Neuron (in vitro differentiated cells): ENCODE measurements at regions not wholly inside any gene's neighbourhood (a gene's known extent, or its start where the extent isn't known, plus 50 kb on each side); places are given as distances from the start of the nearest gene placed in this dataset.
A peak's percentile ranks its signal among the peaks of the same experiment; 100 is the strongest.

Source experiments
- H2AFZ ChIP-seq: one replicate; pipeline ENCODE4 v1.6.1; 2013; ENCODE audit warnings: low read depth, mild to moderate bottlenecking, inconsistent platforms, low read length, moderate library complexity
- H3K27me3 ChIP-seq: one replicate; pipeline ENCODE4 v1.6.1; 2013; ENCODE audit warnings: low read length; ENCODE audit not compliant: insufficient read depth
- H3K36me3 ChIP-seq: one replicate; pipeline ENCODE4 v1.6.1; 2013; ENCODE audit warnings: low read length; ENCODE audit not compliant: insufficient read depth
- H3K4me1 ChIP-seq: one replicate; pipeline ENCODE4 v1.6.1; 2013; ENCODE audit warnings: low read length; ENCODE audit not compliant: insufficient read depth
- H3K4me3 ChIP-seq: 2 replicates; pipeline ENCODE4 v1.5.1; 2013; ENCODE audit warnings: mild to moderate bottlenecking, low read length, moderate library complexity
- H3K9me3 ChIP-seq: one replicate; pipeline ENCODE4 v1.6.1; 2013; ENCODE audit warnings: low read length

DNA sequence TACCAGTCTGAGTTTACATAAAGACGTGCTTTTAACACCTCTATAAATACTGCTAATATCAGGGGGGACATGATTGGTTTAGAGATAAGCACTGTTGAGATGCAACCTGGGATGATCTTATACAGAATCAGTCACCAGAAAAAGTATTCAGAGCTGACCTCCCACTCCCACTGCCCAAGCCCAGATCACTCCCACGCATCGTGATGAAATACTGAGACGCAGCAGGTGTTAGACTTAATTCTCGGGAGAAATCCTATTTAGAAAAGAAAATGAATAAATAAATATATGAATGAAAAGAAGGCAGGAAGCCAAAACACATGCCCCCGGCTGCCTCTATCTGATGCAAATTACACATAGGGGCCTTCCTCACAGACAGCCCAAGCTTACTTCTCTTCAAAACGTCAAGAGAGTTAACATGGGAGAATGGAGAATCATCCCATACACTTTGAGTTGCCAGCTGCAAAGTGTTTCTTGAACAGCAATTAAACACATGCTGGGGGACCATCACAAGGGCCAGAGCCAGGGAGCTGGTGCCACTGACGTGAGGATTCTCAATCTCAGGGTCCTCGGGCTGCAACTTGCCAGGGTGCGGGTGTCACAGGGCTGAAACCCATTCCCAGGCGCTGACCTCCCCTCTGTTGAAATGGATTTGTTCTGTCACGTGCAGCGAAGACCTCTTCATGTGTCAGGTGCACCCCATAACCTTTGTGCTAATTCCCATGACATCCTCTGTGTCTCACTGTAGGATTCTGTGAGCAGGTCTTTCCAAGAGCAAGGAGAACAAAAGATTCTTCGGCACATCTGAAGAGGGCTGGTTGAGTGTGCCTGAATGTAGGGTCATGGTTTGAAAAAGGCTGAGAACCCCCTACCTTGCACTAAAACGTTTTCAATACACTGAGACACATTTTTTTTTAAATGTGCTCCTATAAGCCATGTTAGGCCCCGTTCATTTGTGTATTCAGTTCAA, 764.2 kb upstream of the ARRDC4 start:
- peak overlapping the region; percentile 26 for H3K4me3 ChIP-seq
- H3K36me3 ChIP-seq, result no peaks in the 10 kb centered on the region
- peaks cover 25% of the 10 kb centered on the region for H3K4me1 ChIP-seq
- H3K9me3 ChIP-seq, result no peaks in the 10 kb centered on the region
- peak overlapping the region; percentile 1 for H2AFZ ChIP-seq
- H3K27me3 ChIP-seq, result no peaks in the 10 kb centered on the region

DNA sequence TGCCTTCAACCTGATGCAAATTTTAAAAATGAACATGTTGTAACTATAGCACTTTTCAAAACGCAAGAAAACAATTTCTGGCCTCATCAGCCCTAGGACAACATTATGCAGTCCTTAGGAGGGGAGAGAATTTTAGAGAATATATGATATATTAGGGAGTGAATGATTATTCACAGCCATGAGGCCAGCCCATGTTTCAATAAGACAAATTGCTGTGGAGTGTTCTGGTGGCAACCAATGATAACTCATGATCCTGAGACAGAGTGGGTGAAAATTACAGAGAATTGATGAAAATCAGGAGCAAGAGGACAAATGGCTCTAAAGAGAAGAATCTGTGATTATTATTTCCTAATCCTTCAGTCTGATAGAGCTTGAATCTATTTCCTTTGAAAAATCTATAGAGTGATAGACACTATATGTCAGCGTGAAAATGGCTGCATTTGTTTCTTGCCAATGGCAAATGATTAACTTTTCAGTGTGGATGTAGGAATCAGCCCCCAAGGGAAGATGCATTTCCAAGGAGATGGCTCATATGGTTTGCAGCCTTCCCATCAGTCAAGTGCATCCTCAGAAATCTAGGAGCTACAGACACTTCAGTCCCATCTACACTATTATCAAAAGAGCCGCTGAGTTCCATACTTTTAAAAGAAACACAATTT, 761.0 kb upstream of the ARRDC4 start:
- no peaks in the 10 kb centered on the region for H3K36me3 ChIP-seq
- no peaks in the 10 kb centered on the region for H3K27me3 ChIP-seq
- H3K9me3 ChIP-seq, result no peaks in the 10 kb centered on the region
- peaks cover 25% of the 10 kb centered on the region for H3K4me1 ChIP-seq
- H2AFZ ChIP-seq, result no peak overlapping the region
- H3K4me3 ChIP-seq, result no peak overlapping the region

GRCh38 chr15:97200161-97200560, 760.3 kb upstream of the ARRDC4 start:
- H3K4me3 ChIP-seq, result no peak overlapping the region

DNA sequence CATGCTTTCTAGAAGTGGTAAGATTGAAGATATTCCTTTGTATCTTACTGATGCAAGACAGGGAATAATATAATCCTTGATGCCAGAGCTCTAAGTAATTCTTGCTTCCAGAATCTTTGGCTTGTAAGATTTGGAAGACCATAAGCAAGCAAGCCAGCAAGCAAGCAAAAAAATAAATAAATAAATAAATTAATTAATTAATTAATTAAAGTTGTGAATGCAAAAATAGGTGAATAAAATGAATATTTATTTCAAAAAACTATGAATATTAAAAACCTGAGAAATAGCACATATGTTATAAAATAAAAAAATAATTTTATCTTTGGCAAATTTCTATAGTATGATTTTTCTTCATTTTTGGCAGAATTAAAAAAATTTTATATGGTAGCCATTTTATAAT, 750.2 kb upstream of the ARRDC4 start:
- Histone ChIP-seq H3K27me3 (no peaks in the 10 kb centered on the region), H3K4me3 (no peak overlapping the region), H3K4me1 (no peaks in the 10 kb centered on the region), H3K36me3 (no peaks in the 10 kb centered on the region), H3K9me3 (no peaks in the 10 kb centered on the region), H2AFZ (no peak overlapping the region)

More at GRCh38 chr15:97200161-97200560, 760.3 kb upstream of the ARRDC4 start:
- Histone ChIP-seq H2AFZ (no peak overlapping the region), H3K4me1 (peaks cover 23% of the 10 kb centered on the region), H3K9me3 (no peaks in the 10 kb centered on the region), H3K27me3 (no peaks in the 10 kb centered on the region), H3K36me3 (no peaks in the 10 kb centered on the region)

GRCh38 chr15:97215629-97216028, 744.9 kb upstream of the ARRDC4 start:
- H2AFZ ChIP-seq, result no peak overlapping the region
- H3K4me3 ChIP-seq, result no peak overlapping the region
- no peaks in the 10 kb centered on the region for H3K9me3 ChIP-seq
- H3K27me3 ChIP-seq, result no peaks in the 10 kb centered on the region
- H3K4me1 ChIP-seq, result no peaks in the 10 kb centered on the region
- H3K36me3 ChIP-seq, result no peaks in the 10 kb centered on the region

- Histone ChIP-seq H3K9me3 (peaks cover 4% of the 10 kb centered on the region), H2AFZ (no peak overlapping the region), H3K4me1 (no peaks in the 10 kb centered on the region), H3K27me3 (no peaks in the 10 kb centered on the region), H3K4me3 (no peak overlapping the region), H3K36me3 (no peaks in the 10 kb centered on the region)
Observed at GRCh38 chr15:97224191-97224641, 736.3 kb upstream of the ARRDC4 start.

GRCh38 chr15:97234851-97235610, 725.5 kb upstream of the ARRDC4 start:
- no peak overlapping the region for H2AFZ ChIP-seq
- H3K27me3 ChIP-seq, result no peaks in the 10 kb centered on the region
- no peak overlapping the region for H3K4me3 ChIP-seq
- H3K9me3 ChIP-seq, result peaks cover 3% of the 10 kb centered on the region
- no peaks in the 10 kb centered on the region for H3K36me3 ChIP-seq
- H3K4me1 ChIP-seq, result peaks cover 12% of the 10 kb centered on the region

DNA sequence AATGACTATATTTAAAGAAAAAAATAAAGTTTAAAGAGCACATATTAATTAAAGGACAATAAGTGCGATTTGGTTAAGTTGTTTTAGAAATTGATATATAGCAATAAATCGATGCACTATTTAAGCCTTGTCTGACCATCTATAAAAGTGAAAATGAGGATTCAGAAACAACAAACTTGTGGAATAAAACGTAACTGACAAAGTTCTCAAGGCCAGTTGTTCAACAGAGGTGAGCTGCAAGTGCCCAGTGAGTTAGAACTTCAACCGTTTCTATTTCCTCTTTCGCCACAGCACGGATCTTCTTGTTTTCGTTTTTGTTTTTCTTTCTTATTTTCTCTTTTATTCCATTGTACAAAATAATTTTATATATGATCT, 724.9 kb upstream of the ARRDC4 start:
- H3K4me1 ChIP-seq, result peaks cover 12% of the 10 kb centered on the region
- no peak overlapping the region for H2AFZ ChIP-seq
- peaks cover 3% of the 10 kb centered on the region for H3K9me3 ChIP-seq
- H3K27me3 ChIP-seq, result no peaks in the 10 kb centered on the region
- H3K4me3 ChIP-seq, result no peak overlapping the region
- H3K36me3 ChIP-seq, result no peaks in the 10 kb centered on the region

- H2AFZ ChIP-seq, result no peak overlapping the region
- H3K27me3 ChIP-seq, result no peaks in the 10 kb centered on the region
- peaks cover 3% of the 10 kb centered on the region for H3K9me3 ChIP-seq
- H3K4me1 ChIP-seq, result peaks cover 12% of the 10 kb centered on the region
- no peak overlapping the region for H3K4me3 ChIP-seq
- H3K36me3 ChIP-seq, result no peaks in the 10 kb centered on the region
Observed at GRCh38 chr15:97236140-97236539, 724.4 kb upstream of the ARRDC4 start.

DNA sequence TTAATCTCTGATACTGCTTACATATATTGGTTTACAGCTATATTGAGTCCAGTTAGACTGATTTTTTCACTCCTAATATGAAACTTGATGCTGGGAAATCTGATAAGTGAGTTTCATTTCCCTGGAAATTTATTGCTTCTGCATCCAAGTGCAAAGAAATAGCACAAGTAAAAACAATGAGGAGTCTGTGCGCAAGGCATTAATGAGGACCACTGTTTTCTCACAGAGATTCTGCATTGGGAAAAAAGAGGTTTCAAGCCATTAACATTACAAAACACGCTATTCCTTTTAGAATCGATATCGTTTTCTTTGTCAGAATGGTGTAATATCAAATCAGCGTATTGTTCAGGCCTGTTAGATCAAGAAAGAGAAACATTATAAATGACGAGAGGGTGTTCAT, 723.3 kb upstream of the ARRDC4 start:
- Histone ChIP-seq H3K9me3 (peaks cover 3% of the 10 kb centered on the region), H2AFZ (no peak overlapping the region), H3K4me1 (peaks cover 12% of the 10 kb centered on the region), H3K27me3 (no peaks in the 10 kb centered on the region), H3K4me3 (no peak overlapping the region), H3K36me3 (no peaks in the 10 kb centered on the region)

GRCh38 chr15:97248376-97248775, 712.1 kb upstream of the ARRDC4 start:
- H3K27me3 ChIP-seq, result no peaks in the 10 kb centered on the region
- no peak overlapping the region for H2AFZ ChIP-seq
- no peak overlapping the region for H3K4me3 ChIP-seq
- no peaks in the 10 kb centered on the region for H3K9me3 ChIP-seq
- no peaks in the 10 kb centered on the region for H3K36me3 ChIP-seq
- no peaks in the 10 kb centered on the region for H3K4me1 ChIP-seq

GRCh38 chr15:97259943-97260342, 700.6 kb upstream of the ARRDC4 start:
- Histone ChIP-seq H2AFZ (no peak overlapping the region), H3K27me3 (peaks cover 3% of the 10 kb centered on the region), H3K4me3 (no peak overlapping the region), H3K36me3 (no peaks in the 10 kb centered on the region), H3K4me1 (no peaks in the 10 kb centered on the region), H3K9me3 (no peaks in the 10 kb centered on the region)

GRCh38 chr15:97301166-97301565, 659.3 kb upstream of the ARRDC4 start:
- no peaks in the 10 kb centered on the region for H3K9me3 ChIP-seq
- no peaks in the 10 kb centered on the region for H3K27me3 ChIP-seq
- H3K36me3 ChIP-seq, result no peaks in the 10 kb centered on the region
- H3K4me3 ChIP-seq, result no peak overlapping the region
- no peak overlapping the region for H2AFZ ChIP-seq
- H3K4me1 ChIP-seq, result no peaks in the 10 kb centered on the region
